ENCODE measurements at regions not wholly inside any gene's neighbourhood (a gene's known extent, or its start where the extent isn't known, plus 50 kb on each side); places are given as distances from the start of the nearest gene placed in this dataset.

DNA sequence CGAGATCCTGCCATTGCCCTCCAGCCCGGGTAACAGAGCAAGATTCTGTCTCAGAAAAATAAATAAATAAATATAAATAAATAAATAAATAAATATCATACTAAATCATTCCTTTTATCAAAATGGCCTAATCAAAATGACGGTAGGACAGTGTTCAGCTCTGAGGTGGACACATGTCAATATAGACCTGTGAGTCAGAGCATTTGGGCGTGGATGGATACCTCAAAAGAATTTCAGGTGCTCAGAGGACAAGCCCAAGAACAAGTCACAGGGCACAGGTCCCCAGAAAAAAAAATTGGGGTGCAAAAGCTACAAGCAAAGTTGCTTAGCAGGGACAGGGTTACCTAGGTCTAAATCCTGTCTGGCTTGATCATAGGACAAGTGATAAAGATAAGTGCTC, 204.7 kb upstream of the HS3ST1 start:
- TF ChIP-seq SIN3A (IDR thresholded peaks at IDR 0.05; ENCODE audit: borderline replicate concordance, low read depth, low read length) (no peak), JUND (IDR thresholded peaks at IDR 0.05) (no peak), TAF1 (IDR thresholded peaks at IDR 0.05; ENCODE audit: borderline replicate concordance, low read depth, low read length) (no peak), ELF1 (IDR thresholded peaks at IDR 0.05) (no peak), MXI1 (IDR thresholded peaks at IDR 0.05; ENCODE audit: low read depth, low read length) (no peak)
- TF ChIP-seq, protein P1, sequence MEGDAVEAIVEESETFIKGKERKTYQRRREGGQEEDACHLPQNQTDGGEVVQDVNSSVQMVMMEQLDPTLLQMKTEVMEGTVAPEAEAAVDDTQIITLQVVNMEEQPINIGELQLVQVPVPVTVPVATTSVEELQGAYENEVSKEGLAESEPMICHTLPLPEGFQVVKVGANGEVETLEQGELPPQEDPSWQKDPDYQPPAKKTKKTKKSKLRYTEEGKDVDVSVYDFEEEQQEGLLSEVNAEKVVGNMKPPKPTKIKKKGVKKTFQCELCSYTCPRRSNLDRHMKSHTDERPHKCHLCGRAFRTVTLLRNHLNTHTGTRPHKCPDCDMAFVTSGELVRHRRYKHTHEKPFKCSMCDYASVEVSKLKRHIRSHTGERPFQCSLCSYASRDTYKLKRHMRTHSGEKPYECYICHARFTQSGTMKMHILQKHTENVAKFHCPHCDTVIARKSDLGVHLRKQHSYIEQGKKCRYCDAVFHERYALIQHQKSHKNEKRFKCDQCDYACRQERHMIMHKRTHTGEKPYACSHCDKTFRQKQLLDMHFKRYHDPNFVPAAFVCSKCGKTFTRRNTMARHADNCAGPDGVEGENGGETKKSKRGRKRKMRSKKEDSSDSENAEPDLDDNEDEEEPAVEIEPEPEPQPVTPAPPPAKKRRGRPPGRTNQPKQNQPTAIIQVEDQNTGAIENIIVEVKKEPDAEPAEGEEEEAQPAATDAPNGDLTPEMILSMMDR (IDR thresholded peaks at IDR 0.05): no peak
- TF ChIP-seq, protein P2, sequence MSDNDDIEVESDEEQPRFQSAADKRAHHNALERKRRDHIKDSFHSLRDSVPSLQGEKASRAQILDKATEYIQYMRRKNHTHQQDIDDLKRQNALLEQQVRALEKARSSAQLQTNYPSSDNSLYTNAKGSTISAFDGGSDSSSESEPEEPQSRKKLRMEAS (IDR thresholded peaks at IDR 0.05; ENCODE audit: low read depth): no peak
- TF ChIP-seq, protein P3, sequence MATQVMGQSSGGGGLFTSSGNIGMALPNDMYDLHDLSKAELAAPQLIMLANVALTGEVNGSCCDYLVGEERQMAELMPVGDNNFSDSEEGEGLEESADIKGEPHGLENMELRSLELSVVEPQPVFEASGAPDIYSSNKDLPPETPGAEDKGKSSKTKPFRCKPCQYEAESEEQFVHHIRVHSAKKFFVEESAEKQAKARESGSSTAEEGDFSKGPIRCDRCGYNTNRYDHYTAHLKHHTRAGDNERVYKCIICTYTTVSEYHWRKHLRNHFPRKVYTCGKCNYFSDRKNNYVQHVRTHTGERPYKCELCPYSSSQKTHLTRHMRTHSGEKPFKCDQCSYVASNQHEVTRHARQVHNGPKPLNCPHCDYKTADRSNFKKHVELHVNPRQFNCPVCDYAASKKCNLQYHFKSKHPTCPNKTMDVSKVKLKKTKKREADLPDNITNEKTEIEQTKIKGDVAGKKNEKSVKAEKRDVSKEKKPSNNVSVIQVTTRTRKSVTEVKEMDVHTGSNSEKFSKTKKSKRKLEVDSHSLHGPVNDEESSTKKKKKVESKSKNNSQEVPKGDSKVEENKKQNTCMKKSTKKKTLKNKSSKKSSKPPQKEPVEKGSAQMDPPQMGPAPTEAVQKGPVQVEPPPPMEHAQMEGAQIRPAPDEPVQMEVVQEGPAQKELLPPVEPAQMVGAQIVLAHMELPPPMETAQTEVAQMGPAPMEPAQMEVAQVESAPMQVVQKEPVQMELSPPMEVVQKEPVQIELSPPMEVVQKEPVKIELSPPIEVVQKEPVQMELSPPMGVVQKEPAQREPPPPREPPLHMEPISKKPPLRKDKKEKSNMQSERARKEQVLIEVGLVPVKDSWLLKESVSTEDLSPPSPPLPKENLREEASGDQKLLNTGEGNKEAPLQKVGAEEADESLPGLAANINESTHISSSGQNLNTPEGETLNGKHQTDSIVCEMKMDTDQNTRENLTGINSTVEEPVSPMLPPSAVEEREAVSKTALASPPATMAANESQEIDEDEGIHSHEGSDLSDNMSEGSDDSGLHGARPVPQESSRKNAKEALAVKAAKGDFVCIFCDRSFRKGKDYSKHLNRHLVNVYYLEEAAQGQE (IDR thresholded peaks at IDR 0.05; ENCODE audit: low read depth, low read length): no peak
